Lung (tissue), 11 donors: ENCODE measurements at regions not wholly inside any gene's neighbourhood (a gene's known extent, or its start where the extent isn't known, plus 50 kb on each side); places are given as distances from the start of the nearest gene placed in this dataset.

ENCODE experiments used
- ATAC-seq: fragments of 200-7000 bp; cut with Tn5 transposase; one replicate; pipeline ENCODE4 v1.9.1; 2020; ENCODE audit warnings: moderate number of reproducible peaks; ENCODE audit not compliant: insufficient read depth, low FRiP score
- DNase-seq, 3 donors: peaks; one replicate each; pipeline ENCODE4 v3.0.0-alpha.2; 2013 to 2017
- H3K27ac ChIP-seq, 2 donors: one replicate each; pipeline ENCODE4 v1.5.1; 2013; ENCODE audit warnings: mild to moderate bottlenecking in 2 of 2, moderate library complexity in 2 of 2, control low read depth in 1 of 2, inconsistent platforms in 1 of 2, low read depth in 1 of 2, low read length in 1 of 2
- H3K27me3 ChIP-seq, 3 donors: one replicate each; pipeline ENCODE4 v1.5.1; 2013; ENCODE audit warnings: low read length in 2 of 3; ENCODE audit not compliant: control insufficient read depth in 3 of 3, insufficient read depth in 3 of 3
- H3K36me3 ChIP-seq, 4 donors: one replicate each; pipeline ENCODE4 v1.5.1; 2013; ENCODE audit warnings: low read length in 4 of 4, mild to moderate bottlenecking in 1 of 4, moderate library complexity in 1 of 4; ENCODE audit not compliant: control insufficient read depth in 4 of 4, insufficient read depth in 4 of 4
- H3K4me1 ChIP-seq, 5 donors: one replicate each; pipeline ENCODE4 v1.5.1; 2013; ENCODE audit warnings: low read length in 5 of 5, mild to moderate bottlenecking in 2 of 5, moderate library complexity in 1 of 5; ENCODE audit not compliant: control insufficient read depth in 5 of 5, insufficient read depth in 5 of 5
- H3K4me3 ChIP-seq: one replicate; pipeline ENCODE4 v1.5.1; 2013; ENCODE audit warnings: mild to moderate bottlenecking, control low read depth, moderate library complexity
- H3K9ac ChIP-seq, 2 donors: one replicate each; pipeline ENCODE4 v1.5.1; 2013; ENCODE audit warnings: low read length in 2 of 2, control low read depth in 1 of 2; ENCODE audit not compliant: insufficient read depth in 1 of 2
- H3K9me3 ChIP-seq, 4 donors: one replicate each; pipeline ENCODE4 v1.5.1; 2013; ENCODE audit warnings: low read length in 3 of 4, mild to moderate bottlenecking in 1 of 4, moderate library complexity in 1 of 4; ENCODE audit not compliant: control insufficient read depth in 4 of 4, insufficient read depth in 3 of 4
- CTCF ChIP-seq: IDR thresholded peaks from 2 replicates; pipeline ENCODE4 v1.5.1; 2012; ENCODE audit warnings: mild to moderate bottlenecking; ENCODE audit errors: control extremely low read depth, extremely low read depth
- WGBS, 2 donors: extraction: QIAGEN DNeasy Blood & Tissue Kit; methylation state at CpG; one replicate each; pipeline ENCODE4 v1.1.7; 2013; 5-methylcytosine and 5-hydroxymethylcytosine counted together
- donor health status: control.
- donor health status: control.
- donor health status: Bipolar disorder and iron deficiency.
- donor health status: healthy.
- donor health status: DM: yes; HTN: yes; CAD: no.

- no peak for TF ChIP-seq CTCF
- no peaks in the 10 kb centered on the region for H3K27me3 ChIP-seq
- ATAC-seq: no peak
- no peak for DNase-seq
- no peak overlapping the region for H3K27ac ChIP-seq
- 93 to 96% methylated on average over 9 of the region's 9 CpGs for WGBS, 2 donors
- no peak overlapping the region for H3K4me3 ChIP-seq
- H3K9ac ChIP-seq: no peak overlapping the region
- peaks cover 0 to 12% (median 6%) of the 10 kb centered on the region in 5 donors for H3K4me1 ChIP-seq
- no peaks in the 10 kb centered on the region for H3K9me3 ChIP-seq
- H3K36me3 ChIP-seq: no peaks in the 10 kb centered on the region
These were observed 103.5 kb upstream of the PTPN1 start for GRCh38 chr20:50406610-50407136.

- Histone ChIP-seq H3K4me3 (no peak overlapping the region), H3K4me1 (peaks cover 0 to 10% (median 6%) of the 10 kb centered on the region in 5 donors), H3K36me3 (no peaks in the 10 kb centered on the region), H3K9me3 (peaks cover 0 to 2% (median under 1%) of the 10 kb centered on the region in 4 donors), H3K27ac (peak overlapping the region in 1 of 2 donors; percentile 62), H3K9ac (no peak overlapping the region), H3K27me3 (no peaks in the 10 kb centered on the region)
- ATAC-seq (no peak), DNase-seq (no peak)
- WGBS, 2 donors: 80 to 81% methylated on average over 15 of the region's 15 CpGs
- no peak for TF ChIP-seq CTCF
These were observed 101.4 kb upstream of the PTPN1 start for GRCh38 chr20:50408526-50409364.

- Histone ChIP-seq H3K27me3 (no peaks in the 10 kb centered on the region), H3K9me3 (peaks cover 0 to 2% (median under 1%) of the 10 kb centered on the region in 4 donors), H3K27ac (peak overlapping the region in 1 of 2 donors; percentile 62), H3K9ac (no peak overlapping the region), H3K4me3 (no peak overlapping the region), H3K4me1 (peaks cover 0 to 10% (median 6%) of the 10 kb centered on the region in 5 donors), H3K36me3 (no peaks in the 10 kb centered on the region)
- no peak for TF ChIP-seq CTCF
- 23 to 38% methylated on average over 3 of the region's 3 CpGs for WGBS, 2 donors
- ATAC-seq (peak; percentile 47), DNase-seq (peak; percentile 42 to 84 (median 78))
These were observed 100.7 kb upstream of the PTPN1 start for GRCh38 chr20:50409495-50409894.
